GM23338 (cell line): ENCODE measurements at regions not wholly inside any gene's neighbourhood (a gene's known extent, or its start where the extent isn't known, plus 50 kb on each side); places are given as distances from the start of the nearest gene placed in this dataset.

Experiments
- ATAC-seq: fragments of 200-7000 bp; cut with Tn5 transposase; 3 replicates; pipeline ENCODE4 v1.9.1; 2020
- DNase-seq: peaks from one replicate; pipeline ENCODE4 v3.0.0-alpha.2; 2015; ENCODE audit warnings: low spot score
- H2AFZ ChIP-seq: fragments of 200-600 bp; sonication (generic); 2 replicates; pipeline ENCODE4 v1.8.0; 2016; ENCODE audit warnings: antibody characterized with exemption, mild to moderate bottlenecking, moderate library complexity
- H3F3A ChIP-seq: fragments of 200-600 bp; sonication (generic); replicated peaks from 2 replicates; pipeline ENCODE4 v1.8.0; 2017; ENCODE audit warnings: antibody characterized with exemption, mixed run types, low read depth
- H3K27ac ChIP-seq: fragments of 200-600 bp; sonication (generic); 2 replicates; pipeline ENCODE4 v1.6.1; 2016; ENCODE audit warnings: low read depth
- H3K27me3 ChIP-seq: fragments of 200-600 bp; sonication (generic); 2 replicates; pipeline ENCODE4 v1.8.0; 2016; ENCODE audit warnings: mild to moderate bottlenecking, mixed run types, moderate library complexity; ENCODE audit not compliant: insufficient read depth
- H3K36me3 ChIP-seq: fragments of 200-600 bp; sonication (generic); 2 replicates; pipeline ENCODE4 v1.8.0; 2016; ENCODE audit warnings: mild to moderate bottlenecking; ENCODE audit not compliant: insufficient read depth
- H3K4me1 ChIP-seq: fragments of 200-600 bp; sonication (generic); 2 replicates; pipeline ENCODE4 v1.8.0; 2016; ENCODE audit warnings: mild to moderate bottlenecking, moderate library complexity; ENCODE audit not compliant: insufficient read depth
- H3K4me2 ChIP-seq: fragments of 200-600 bp; sonication (generic); 2 replicates; pipeline ENCODE4 v1.7.1; 2017; ENCODE audit warnings: mixed run types
- H3K4me3 ChIP-seq: fragments of 200-600 bp; sonication (generic); 2 replicates; pipeline ENCODE4 v1.6.1; 2016; ENCODE audit warnings: mixed run types
- H3K79me2 ChIP-seq: fragments of 200-600 bp; sonication (generic); replicated peaks from 2 replicates; pipeline ENCODE4 v1.8.0; 2017; ENCODE audit warnings: mild to moderate bottlenecking; ENCODE audit not compliant: insufficient read depth
- H3K9me2 ChIP-seq: fragments of 200-600 bp; sonication (generic); 2 replicates; pipeline ENCODE4 v1.8.0; 2017; ENCODE audit not compliant: insufficient read depth
- H4K20me1 ChIP-seq: fragments of 200-600 bp; sonication (generic); replicated peaks from 2 replicates; pipeline ENCODE4 v1.8.0; 2017; ENCODE audit warnings: mild to moderate bottlenecking; ENCODE audit not compliant: insufficient read depth
- H3K27ac Mint-ChIP-seq: 2 replicates; pipeline ENCODE4 v1.8.0; 2020; ENCODE audit warnings: inconsistent platforms, mild to moderate bottlenecking, moderate library complexity, mixed read lengths
- H3K27me3 Mint-ChIP-seq: 3 replicates; pipeline ENCODE4 v1.8.0; 2022; ENCODE audit warnings: low read depth, mild to moderate bottlenecking, moderate library complexity, mixed read lengths, inconsistent platforms; ENCODE audit not compliant: insufficient read depth, poor library complexity
- H3K36me3 Mint-ChIP-seq: 3 replicates; pipeline ENCODE4 v1.8.0; 2021; ENCODE audit warnings: low read depth, mild to moderate bottlenecking, inconsistent platforms, moderate library complexity, mixed read lengths
- H3K4me1 Mint-ChIP-seq: 3 replicates; pipeline ENCODE4 v1.8.0; 2020; ENCODE audit warnings: mild to moderate bottlenecking, inconsistent platforms, mixed read lengths
- H3K4me3 Mint-ChIP-seq: 3 replicates; pipeline ENCODE4 v1.8.0; 2021; ENCODE audit warnings: moderate library complexity, mild to moderate bottlenecking, inconsistent platforms, mixed read lengths
- H3K9me3 Mint-ChIP-seq: 3 replicates; pipeline ENCODE4 v1.8.0; 2020; ENCODE audit warnings: moderate library complexity, mild to moderate bottlenecking, inconsistent platforms, mixed read lengths
- CREB1 ChIP-seq: fragments of 250-450 bp; sonication (Bioruptor Pico); IDR thresholded peaks from 2 replicates; pipeline ENCODE4 v1.5.0; 2020; ENCODE audit warnings: low read depth, mild to moderate bottlenecking, moderate library complexity
- EZH2 ChIP-seq: fragments of 200-600 bp; sonication (generic); IDR thresholded peaks from one replicate; pipeline ENCODE4 v1.8.0; 2017; ENCODE audit warnings: antibody characterized with exemption, mild to moderate bottlenecking, low read depth; ENCODE audit not compliant: unreplicated experiment
- EZH2phosphoT487 ChIP-seq: fragments of 200-600 bp; sonication (generic); IDR thresholded peaks from one replicate; pipeline ENCODE4 v1.8.1; 2018; ENCODE audit warnings: antibody characterized with exemption; ENCODE audit not compliant: unreplicated experiment
- NANOG ChIP-seq: IDR thresholded peaks from 2 replicates; pipeline ENCODE4 v1.6.1; 2016; ENCODE audit warnings: antibody characterized with exemption, borderline replicate concordance
- ZNF114 ChIP-seq: fragments of 250-450 bp; sonication (Bioruptor Pico); IDR thresholded peaks from 2 replicates; pipeline ENCODE4 v1.5.0; 2020; ENCODE audit warnings: mild to moderate bottlenecking, moderate library complexity
- ZNF331 ChIP-seq: fragments of 250-450 bp; sonication (Bioruptor Pico); IDR thresholded peaks from 2 replicates; pipeline ENCODE4 v1.5.0; 2020; ENCODE audit warnings: low read depth, mild to moderate bottlenecking, moderate library complexity
- TF ChIP-seq, protein P1 (sequence below), 2 experiments: fragments of 200-600 bp in 1 of 2; sonication (generic) in 1 of 2; conservative IDR thresholded peaks; 2 replicates each; pipeline versions ENCODE4 v1.5.1 to v1.6.1; 2016 to 2017; ENCODE audit warnings: antibody characterized with exemption in 2 of 2, low read depth in 2 of 2, mild to moderate bottlenecking in 2 of 2, moderate library complexity in 1 of 2
- TF ChIP-seq, protein P2 (sequence below): IDR thresholded peaks from 2 replicates; pipeline ENCODE4 v1.6.1; 2016; ENCODE audit warnings: antibody characterized with exemption
- TF ChIP-seq, protein P3 (sequence below): IDR thresholded peaks from one replicate; pipeline ENCODE4 v1.6.1; 2018; ENCODE audit warnings: antibody characterized with exemption; ENCODE audit not compliant: unreplicated experiment
- TF ChIP-seq, protein P4 (sequence below): fragments of 250-450 bp; sonication (Bioruptor Pico); IDR thresholded peaks from 2 replicates; pipeline ENCODE4 v1.5.0; 2020; ENCODE audit warnings: mild to moderate bottlenecking, moderate library complexity

DNA sequence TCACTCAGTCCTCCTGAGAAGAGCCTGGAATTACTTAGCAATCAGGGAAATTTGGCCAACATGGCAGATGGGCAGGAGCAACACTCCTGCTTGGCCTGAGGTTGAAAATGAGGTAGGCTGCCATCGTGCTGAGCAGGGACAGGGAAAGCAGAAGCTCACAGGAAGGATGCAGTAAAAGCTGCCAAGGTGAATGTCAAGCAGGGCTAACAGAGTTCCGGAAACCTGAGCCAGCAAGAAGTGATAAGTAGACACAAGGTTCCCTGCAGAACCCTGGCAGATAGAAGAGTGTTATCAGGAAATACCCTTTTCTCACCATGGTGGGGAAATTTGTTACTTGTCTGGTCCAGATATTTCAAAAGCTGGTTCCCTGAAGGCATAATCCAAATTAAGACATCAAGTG lies 454.3 kb upstream of the MEX3C start:
- Histone ChIP-seq H3K79me2 (no peaks in the 10 kb centered on the region), H4K20me1 (no peaks in the 10 kb centered on the region), H3K4me1 (peaks cover 15% of the 10 kb centered on the region), H3K9me2 (peaks cover 8% of the 10 kb centered on the region; the same call in 1 of the 2 replicates), H3K4me3 (no peak overlapping the region), H3K4me2 (no peak overlapping the region), H2AFZ (no peak overlapping the region), H3K36me3 (no peaks in the 10 kb centered on the region), H3F3A (no peaks in the 10 kb centered on the region), H3K27me3 (no peaks in the 10 kb centered on the region), H3K27ac (no peak overlapping the region)
- DNase-seq: no peak
- H3K27ac Mint-ChIP-seq: no peak overlapping the region
- ATAC-seq: no peak
- H3K4me3 Mint-ChIP-seq: no peak overlapping the region
- no peaks in the 10 kb centered on the region; the same call in 2 of the 3 replicates for H3K36me3 Mint-ChIP-seq
- TF ChIP-seq NANOG (no peak), EZH2phosphoT487 (no peak), EZH2 (no peak), CREB1 (CRISPR knock-in tag) (no peak), ZNF114 (CRISPR knock-in tag) (no peak), ZNF331 (CRISPR knock-in tag) (no peak)
- TF ChIP-seq, protein P1, sequence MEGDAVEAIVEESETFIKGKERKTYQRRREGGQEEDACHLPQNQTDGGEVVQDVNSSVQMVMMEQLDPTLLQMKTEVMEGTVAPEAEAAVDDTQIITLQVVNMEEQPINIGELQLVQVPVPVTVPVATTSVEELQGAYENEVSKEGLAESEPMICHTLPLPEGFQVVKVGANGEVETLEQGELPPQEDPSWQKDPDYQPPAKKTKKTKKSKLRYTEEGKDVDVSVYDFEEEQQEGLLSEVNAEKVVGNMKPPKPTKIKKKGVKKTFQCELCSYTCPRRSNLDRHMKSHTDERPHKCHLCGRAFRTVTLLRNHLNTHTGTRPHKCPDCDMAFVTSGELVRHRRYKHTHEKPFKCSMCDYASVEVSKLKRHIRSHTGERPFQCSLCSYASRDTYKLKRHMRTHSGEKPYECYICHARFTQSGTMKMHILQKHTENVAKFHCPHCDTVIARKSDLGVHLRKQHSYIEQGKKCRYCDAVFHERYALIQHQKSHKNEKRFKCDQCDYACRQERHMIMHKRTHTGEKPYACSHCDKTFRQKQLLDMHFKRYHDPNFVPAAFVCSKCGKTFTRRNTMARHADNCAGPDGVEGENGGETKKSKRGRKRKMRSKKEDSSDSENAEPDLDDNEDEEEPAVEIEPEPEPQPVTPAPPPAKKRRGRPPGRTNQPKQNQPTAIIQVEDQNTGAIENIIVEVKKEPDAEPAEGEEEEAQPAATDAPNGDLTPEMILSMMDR (conservative IDR thresholded peaks at IDR 0.05; ENCODE audit: low read depth in 2 of 2): no peak
- TF ChIP-seq, protein P2, sequence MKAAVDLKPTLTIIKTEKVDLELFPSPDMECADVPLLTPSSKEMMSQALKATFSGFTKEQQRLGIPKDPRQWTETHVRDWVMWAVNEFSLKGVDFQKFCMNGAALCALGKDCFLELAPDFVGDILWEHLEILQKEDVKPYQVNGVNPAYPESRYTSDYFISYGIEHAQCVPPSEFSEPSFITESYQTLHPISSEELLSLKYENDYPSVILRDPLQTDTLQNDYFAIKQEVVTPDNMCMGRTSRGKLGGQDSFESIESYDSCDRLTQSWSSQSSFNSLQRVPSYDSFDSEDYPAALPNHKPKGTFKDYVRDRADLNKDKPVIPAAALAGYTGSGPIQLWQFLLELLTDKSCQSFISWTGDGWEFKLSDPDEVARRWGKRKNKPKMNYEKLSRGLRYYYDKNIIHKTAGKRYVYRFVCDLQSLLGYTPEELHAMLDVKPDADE: no peak
- TF ChIP-seq, protein P3, sequence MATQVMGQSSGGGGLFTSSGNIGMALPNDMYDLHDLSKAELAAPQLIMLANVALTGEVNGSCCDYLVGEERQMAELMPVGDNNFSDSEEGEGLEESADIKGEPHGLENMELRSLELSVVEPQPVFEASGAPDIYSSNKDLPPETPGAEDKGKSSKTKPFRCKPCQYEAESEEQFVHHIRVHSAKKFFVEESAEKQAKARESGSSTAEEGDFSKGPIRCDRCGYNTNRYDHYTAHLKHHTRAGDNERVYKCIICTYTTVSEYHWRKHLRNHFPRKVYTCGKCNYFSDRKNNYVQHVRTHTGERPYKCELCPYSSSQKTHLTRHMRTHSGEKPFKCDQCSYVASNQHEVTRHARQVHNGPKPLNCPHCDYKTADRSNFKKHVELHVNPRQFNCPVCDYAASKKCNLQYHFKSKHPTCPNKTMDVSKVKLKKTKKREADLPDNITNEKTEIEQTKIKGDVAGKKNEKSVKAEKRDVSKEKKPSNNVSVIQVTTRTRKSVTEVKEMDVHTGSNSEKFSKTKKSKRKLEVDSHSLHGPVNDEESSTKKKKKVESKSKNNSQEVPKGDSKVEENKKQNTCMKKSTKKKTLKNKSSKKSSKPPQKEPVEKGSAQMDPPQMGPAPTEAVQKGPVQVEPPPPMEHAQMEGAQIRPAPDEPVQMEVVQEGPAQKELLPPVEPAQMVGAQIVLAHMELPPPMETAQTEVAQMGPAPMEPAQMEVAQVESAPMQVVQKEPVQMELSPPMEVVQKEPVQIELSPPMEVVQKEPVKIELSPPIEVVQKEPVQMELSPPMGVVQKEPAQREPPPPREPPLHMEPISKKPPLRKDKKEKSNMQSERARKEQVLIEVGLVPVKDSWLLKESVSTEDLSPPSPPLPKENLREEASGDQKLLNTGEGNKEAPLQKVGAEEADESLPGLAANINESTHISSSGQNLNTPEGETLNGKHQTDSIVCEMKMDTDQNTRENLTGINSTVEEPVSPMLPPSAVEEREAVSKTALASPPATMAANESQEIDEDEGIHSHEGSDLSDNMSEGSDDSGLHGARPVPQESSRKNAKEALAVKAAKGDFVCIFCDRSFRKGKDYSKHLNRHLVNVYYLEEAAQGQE: no peak
- TF ChIP-seq, protein P4, sequence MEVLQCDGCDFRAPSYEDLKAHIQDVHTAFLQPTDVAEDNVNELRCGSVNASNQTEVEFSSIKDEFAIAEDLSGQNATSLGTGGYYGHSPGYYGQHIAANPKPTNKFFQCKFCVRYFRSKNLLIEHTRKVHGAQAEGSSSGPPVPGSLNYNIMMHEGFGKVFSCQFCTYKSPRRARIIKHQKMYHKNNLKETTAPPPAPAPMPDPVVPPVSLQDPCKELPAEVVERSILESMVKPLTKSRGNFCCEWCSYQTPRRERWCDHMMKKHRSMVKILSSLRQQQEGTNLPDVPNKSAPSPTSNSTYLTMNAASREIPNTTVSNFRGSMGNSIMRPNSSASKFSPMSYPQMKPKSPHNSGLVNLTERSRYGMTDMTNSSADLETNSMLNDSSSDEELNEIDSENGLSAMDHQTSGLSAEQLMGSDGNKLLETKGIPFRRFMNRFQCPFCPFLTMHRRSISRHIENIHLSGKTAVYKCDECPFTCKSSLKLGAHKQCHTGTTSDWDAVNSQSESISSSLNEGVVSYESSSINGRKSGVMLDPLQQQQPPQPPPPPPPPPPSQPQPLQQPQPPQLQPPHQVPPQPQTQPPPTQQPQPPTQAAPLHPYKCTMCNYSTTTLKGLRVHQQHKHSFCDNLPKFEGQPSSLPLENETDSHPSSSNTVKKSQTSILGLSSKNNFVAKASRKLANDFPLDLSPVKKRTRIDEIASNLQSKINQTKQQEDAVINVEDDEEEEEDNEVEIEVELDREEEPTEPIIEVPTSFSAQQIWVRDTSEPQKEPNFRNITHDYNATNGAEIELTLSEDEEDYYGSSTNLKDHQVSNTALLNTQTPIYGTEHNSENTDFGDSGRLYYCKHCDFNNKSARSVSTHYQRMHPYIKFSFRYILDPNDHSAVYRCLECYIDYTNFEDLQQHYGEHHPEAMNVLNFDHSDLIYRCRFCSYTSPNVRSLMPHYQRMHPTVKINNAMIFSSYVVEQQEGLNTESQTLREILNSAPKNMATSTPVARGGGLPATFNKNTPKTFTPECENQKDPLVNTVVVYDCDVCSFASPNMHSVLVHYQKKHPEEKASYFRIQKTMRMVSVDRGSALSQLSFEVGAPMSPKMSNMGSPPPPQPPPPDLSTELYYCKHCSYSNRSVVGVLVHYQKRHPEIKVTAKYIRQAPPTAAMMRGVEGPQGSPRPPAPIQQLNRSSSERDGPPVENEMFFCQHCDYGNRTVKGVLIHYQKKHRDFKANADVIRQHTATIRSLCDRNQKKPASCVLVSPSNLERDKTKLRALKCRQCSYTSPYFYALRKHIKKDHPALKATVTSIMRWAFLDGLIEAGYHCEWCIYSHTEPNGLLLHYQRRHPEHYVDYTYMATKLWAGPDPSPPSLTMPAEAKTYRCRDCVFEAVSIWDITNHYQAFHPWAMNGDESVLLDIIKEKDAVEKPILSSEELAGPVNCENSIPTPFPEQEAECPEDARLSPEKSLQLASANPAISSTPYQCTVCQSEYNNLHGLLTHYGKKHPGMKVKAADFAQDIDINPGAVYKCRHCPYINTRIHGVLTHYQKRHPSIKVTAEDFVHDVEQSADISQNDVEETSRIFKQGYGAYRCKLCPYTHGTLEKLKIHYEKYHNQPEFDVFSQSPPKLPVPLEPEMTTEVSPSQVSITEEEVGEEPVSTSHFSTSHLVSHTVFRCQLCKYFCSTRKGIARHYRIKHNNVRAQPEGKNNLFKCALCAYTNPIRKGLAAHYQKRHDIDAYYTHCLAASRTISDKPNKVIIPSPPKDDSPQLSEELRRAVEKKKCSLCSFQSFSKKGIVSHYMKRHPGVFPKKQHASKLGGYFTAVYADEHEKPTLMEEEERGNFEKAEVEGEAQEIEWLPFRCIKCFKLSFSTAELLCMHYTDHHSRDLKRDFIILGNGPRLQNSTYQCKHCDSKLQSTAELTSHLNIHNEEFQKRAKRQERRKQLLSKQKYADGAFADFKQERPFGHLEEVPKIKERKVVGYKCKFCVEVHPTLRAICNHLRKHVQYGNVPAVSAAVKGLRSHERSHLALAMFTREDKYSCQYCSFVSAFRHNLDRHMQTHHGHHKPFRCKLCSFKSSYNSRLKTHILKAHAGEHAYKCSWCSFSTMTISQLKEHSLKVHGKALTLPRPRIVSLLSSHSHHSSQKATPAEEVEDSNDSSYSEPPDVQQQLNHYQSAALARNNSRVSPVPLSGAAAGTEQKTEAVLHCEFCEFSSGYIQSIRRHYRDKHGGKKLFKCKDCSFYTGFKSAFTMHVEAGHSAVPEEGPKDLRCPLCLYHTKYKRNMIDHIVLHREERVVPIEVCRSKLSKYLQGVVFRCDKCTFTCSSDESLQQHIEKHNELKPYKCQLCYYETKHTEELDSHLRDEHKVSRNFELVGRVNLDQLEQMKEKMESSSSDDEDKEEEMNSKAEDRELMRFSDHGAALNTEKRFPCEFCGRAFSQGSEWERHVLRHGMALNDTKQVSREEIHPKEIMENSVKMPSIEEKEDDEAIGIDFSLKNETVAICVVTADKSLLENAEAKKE (CRISPR knock-in tag): no peak
- no peaks in the 10 kb centered on the region for H3K9me3 Mint-ChIP-seq
- peaks cover 7% of the 10 kb centered on the region for H3K27me3 Mint-ChIP-seq
- H3K4me1 Mint-ChIP-seq: peaks cover 25% of the 10 kb centered on the region
